Activated T-helper 17 cell treated with anti-CD3 and anti-CD28 coated beads, Interleukin-2, amount 50 U/mL, for 72 hours (primary cell): ENCODE measurements at regions not wholly inside any gene's neighbourhood (a gene's known extent, or its start where the extent isn't known, plus 50 kb on each side); places are given as distances from the start of the nearest gene placed in this dataset.

ENCODE experiments used
- ATAC-seq: fragments of 150-1000 bp; cut with Tn5 transposase; replicated peaks from 2 replicates; pipeline ENCODE4 v1.10.0; 2021; ENCODE audit warnings: mild to moderate bottlenecking, moderate library complexity
- H3K27ac Mint-ChIP-seq: one replicate; pipeline ENCODE4 v1.8.0; 2022; ENCODE audit warnings: mixed read lengths
- H3K27me3 Mint-ChIP-seq: one replicate; pipeline ENCODE4 v1.8.0; 2022; ENCODE audit warnings: mixed read lengths
- H3K36me3 Mint-ChIP-seq: one replicate; pipeline ENCODE4 v1.8.0; 2022; ENCODE audit warnings: low read depth, mild to moderate bottlenecking, mixed read lengths
- H3K4me1 Mint-ChIP-seq: one replicate; pipeline ENCODE4 v1.8.0; 2022; ENCODE audit warnings: mixed read lengths
- H3K4me3 Mint-ChIP-seq: one replicate; pipeline ENCODE4 v1.8.0; 2022; ENCODE audit warnings: mild to moderate bottlenecking, mixed read lengths
- H3K9me3 Mint-ChIP-seq: one replicate; pipeline ENCODE4 v1.8.0; 2022; ENCODE audit warnings: mixed read lengths

DNA sequence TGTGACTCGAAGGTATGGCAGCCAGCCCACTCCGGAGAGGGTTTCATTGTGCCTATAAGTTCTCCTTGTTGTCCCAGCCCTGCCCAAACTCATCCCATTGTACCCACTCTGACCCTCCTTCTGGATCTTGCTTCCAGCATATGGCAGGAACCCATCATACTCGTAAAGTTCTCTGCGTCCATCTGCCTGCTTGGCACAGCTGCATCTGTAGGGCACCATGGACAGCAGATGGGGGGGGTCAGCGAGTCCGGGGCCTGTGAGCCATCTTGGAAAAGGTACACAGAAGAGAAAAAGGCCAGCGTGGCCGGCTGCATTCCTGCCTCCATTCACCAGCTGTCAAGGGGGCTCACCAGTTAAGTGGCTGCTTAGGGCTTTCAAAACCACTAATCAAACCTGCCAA lies 94.9 kb upstream of the IGSF21 start:
- H3K4me3 Mint-ChIP-seq: no peak overlapping the region
- no peaks in the 10 kb centered on the region for H3K9me3 Mint-ChIP-seq
- H3K27me3 Mint-ChIP-seq: peaks cover 16% of the 10 kb centered on the region
- ATAC-seq: no peak
- no peaks in the 10 kb centered on the region for H3K36me3 Mint-ChIP-seq
- H3K27ac Mint-ChIP-seq: no peak overlapping the region
- no peaks in the 10 kb centered on the region for H3K4me1 Mint-ChIP-seq

DNA sequence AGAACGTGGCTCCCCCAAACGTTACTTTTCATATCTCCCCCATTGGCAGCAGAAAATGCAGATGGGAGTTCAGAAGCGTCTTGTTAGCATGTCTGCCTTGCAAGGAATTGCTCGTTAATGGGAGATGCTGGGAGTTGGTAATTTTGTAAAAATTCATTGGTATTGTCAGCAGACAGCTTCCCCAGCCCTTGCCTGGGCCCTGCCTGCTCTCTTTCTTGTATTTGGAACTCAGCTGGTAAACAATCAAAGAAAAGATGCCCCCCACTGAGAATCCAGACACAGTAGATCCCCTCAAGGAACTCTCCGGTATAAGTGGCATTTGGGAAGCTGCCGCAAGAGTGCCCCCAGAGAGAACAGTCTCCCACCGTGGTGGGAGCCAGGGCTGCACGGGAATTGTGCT lies 94.4 kb upstream of the IGSF21 start:
- H3K36me3 Mint-ChIP-seq: no peaks in the 10 kb centered on the region
- no peaks in the 10 kb centered on the region for H3K4me1 Mint-ChIP-seq
- H3K9me3 Mint-ChIP-seq: no peaks in the 10 kb centered on the region
- H3K4me3 Mint-ChIP-seq: no peak overlapping the region
- H3K27ac Mint-ChIP-seq: no peak overlapping the region
- no peak for ATAC-seq
- peaks cover 17% of the 10 kb centered on the region for H3K27me3 Mint-ChIP-seq

DNA sequence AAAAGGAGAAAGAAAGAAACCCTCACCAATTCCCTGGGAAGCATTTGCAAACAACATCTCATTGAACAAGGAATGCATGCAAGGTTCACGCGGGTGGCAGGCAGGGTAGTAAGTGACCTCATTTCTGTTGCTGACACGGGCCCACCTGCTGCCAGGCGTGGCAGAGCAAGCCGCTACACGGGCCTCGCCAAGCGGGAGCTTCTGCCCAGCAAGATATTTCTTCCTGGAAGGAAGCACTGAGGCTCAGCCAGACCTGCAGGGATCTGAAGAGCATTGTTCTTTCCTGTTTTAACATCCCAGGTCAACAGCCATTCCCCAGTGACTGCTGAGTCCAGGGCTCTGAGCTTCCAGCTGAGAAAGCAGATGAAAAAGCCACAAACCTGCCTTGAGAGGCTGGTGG lies 91.9 kb upstream of the IGSF21 start:
- Mint-ChIP-seq H3K27ac (no peak overlapping the region), H3K9me3 (no peaks in the 10 kb centered on the region), H3K4me1 (no peaks in the 10 kb centered on the region), H3K36me3 (no peaks in the 10 kb centered on the region), H3K27me3 (peaks cover 19% of the 10 kb centered on the region), H3K4me3 (no peak overlapping the region)
- no peak for ATAC-seq

DNA sequence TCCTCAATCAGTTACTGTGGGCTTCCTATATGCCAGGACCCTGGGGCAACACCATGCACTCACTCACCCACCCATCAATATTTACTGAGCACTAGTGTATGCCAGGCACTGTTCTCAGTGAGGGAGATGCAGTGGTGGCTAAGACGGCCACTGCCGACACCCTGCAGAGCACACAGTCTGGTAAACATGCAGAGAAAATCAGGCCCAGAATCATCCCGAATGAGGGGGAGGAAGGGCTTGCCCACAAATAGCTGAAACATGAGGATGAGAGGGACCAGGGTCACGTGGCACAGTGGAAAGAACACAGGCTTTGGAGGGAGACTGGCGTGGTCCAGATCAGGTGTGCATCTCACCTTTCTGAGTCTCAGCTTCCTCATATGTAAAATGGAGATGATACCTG lies 89.2 kb upstream of the IGSF21 start:
- Mint-ChIP-seq H3K9me3 (no peaks in the 10 kb centered on the region), H3K4me3 (no peak overlapping the region), H3K27me3 (peaks cover 29% of the 10 kb centered on the region), H3K4me1 (no peaks in the 10 kb centered on the region), H3K27ac (no peak overlapping the region), H3K36me3 (no peaks in the 10 kb centered on the region)
- no peak for ATAC-seq

DNA sequence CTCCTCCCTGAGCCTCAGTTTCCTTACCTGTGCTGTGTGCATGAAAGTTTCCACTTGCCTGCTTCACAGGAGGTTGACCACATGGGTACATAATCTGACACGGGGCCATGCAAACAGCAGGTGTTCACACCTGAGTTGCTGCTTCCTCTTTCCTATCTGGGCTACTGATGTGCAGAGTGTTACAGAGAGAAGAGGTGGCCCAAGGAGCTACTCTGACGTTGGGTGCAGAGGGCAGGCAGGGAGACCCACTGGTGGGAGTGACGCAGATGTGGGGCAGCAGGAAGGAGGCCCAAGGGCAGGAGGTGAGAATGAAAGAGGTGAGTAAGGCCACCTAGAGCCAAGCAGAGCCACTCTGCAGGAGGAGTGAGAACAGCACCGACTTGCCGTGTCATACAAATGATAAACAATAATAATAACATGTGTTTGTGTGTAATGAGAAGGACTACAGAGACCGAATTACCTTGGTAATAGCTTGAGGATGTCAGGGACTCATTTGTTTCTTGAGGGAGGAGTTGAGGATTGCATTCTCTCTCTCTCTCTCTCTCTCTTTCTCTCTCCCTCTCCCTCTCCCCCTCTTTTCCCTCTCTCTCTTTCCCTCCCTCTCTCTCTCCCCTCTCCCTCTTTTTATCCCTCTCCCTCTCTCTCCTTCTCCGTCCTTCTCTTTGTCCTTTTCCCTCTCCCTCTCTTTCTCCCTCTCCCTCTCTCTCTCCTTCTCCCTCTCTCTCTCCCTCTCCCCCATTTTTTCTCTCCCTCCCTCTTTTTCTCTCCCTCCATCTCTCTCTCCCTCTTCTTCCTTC lies 87.4 kb upstream of the IGSF21 start:
- ATAC-seq: no peak
- H3K4me1 Mint-ChIP-seq: no peaks in the 10 kb centered on the region

DNA sequence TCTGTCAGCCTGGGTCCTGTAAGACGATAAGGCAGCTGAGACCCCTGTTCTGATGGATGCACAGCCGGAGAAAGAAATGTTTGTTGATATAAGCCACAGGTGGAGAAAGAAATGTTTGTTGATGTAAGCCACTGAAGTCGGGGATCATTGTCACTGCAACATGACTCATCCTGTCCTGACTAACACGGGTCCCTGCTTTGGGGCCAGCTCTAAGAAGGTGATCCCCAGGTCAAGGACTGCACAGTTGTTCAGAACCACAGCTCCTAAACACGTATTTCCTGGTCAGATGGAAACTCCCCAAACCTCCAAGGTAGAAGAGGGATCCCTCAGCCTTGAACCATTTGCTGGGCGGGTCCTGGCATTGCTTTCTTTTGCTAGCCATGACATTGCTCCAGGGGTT lies 86.4 kb upstream of the IGSF21 start:
- Mint-ChIP-seq H3K4me3 (no peak overlapping the region), H3K4me1 (no peaks in the 10 kb centered on the region), H3K27me3 (peaks cover 25% of the 10 kb centered on the region), H3K27ac (no peak overlapping the region), H3K9me3 (no peaks in the 10 kb centered on the region), H3K36me3 (no peaks in the 10 kb centered on the region)
- no peak for ATAC-seq

More for the DNA sequence above, 87.4 kb upstream of the IGSF21 start:
- H3K4me3 Mint-ChIP-seq: no peak overlapping the region
- no peaks in the 10 kb centered on the region for H3K9me3 Mint-ChIP-seq
- H3K36me3 Mint-ChIP-seq: no peaks in the 10 kb centered on the region
- H3K27ac Mint-ChIP-seq: no peak overlapping the region
- H3K27me3 Mint-ChIP-seq: peaks cover 26% of the 10 kb centered on the region

DNA sequence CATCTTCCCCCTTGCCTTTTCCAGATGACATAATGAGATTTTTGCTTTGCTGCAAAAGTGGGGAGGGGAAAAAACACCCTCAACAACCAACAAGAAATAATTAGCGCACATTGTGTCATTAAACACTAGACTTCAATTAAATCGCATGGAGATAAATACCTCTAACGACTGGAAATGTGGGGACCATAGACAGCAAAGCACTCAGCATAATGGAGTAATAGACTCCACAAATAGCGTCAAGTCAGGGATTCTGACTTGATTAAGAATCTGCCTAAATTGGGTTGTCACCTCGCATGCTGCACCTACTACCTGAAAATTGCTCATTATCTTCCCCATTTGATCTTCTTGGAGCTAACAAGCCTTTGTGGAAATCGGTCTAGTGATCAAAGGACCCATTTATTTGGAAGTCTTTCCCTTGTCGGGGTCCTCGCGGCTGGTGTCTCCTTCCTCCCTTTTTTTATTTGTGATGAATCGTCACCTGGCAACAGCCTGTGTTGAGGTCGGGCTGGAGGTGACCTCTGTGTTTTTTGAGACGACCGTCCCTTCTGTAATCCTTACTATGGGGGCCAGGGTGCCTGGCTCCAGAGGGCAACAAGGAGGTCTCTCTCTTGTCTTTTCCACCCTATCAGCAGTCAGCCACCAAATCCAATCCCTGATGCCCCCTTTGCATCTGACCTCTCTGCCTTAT lies 75.3 kb upstream of the IGSF21 start:
- H3K4me3 Mint-ChIP-seq: no peak overlapping the region
- H3K9me3 Mint-ChIP-seq: no peaks in the 10 kb centered on the region
- no peak for ATAC-seq
- no peaks in the 10 kb centered on the region for H3K36me3 Mint-ChIP-seq
- peaks cover 16% of the 10 kb centered on the region for H3K27me3 Mint-ChIP-seq
- H3K4me1 Mint-ChIP-seq: no peaks in the 10 kb centered on the region
- no peak overlapping the region for H3K27ac Mint-ChIP-seq

DNA sequence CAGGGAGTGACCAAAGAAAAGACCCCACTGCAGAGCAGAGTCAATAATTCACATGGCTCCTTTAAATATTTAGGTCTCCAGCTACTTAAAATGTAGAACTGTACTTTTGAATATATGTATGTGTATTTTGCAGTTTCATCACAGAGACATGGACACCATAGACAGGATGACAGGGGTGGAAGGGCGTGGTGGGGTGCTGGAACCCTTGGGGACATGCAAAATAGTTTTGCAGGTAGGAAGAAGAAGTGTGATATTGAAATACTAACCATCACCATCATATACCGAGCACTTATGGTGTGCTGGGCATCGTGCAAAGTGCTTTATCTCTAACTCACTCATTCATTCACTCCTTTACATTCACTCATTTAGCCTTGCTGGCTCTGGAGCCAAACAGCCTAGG lies 72.5 kb upstream of the IGSF21 start:
- no peak for ATAC-seq
- Mint-ChIP-seq H3K4me1 (no peaks in the 10 kb centered on the region), H3K27ac (no peak overlapping the region), H3K9me3 (no peaks in the 10 kb centered on the region), H3K36me3 (no peaks in the 10 kb centered on the region), H3K4me3 (no peak overlapping the region), H3K27me3 (peaks cover 17% of the 10 kb centered on the region)

DNA sequence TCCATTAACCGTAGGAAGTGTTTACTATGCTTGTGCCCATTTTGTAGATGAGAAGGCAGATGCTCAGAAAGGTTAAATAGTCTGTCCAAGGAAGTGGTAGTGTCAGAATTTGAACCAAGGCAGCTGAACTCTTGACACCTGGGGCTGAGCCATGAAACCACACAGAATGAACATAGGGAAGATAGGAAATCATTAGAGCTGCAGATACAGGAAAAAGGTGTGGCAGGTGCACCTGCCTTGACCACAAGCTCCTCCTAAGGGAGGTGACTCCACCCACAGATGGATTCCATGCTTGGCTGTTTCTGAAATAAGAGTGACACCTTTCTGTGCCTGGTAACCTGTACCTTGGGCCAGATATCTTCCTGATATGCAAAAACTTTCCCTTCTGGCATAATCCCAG lies 69.9 kb upstream of the IGSF21 start:
- Mint-ChIP-seq H3K36me3 (no peaks in the 10 kb centered on the region), H3K4me1 (no peaks in the 10 kb centered on the region), H3K27me3 (peaks cover 10% of the 10 kb centered on the region), H3K27ac (no peak overlapping the region), H3K4me3 (no peak overlapping the region), H3K9me3 (no peaks in the 10 kb centered on the region)
- no peak for ATAC-seq

DNA sequence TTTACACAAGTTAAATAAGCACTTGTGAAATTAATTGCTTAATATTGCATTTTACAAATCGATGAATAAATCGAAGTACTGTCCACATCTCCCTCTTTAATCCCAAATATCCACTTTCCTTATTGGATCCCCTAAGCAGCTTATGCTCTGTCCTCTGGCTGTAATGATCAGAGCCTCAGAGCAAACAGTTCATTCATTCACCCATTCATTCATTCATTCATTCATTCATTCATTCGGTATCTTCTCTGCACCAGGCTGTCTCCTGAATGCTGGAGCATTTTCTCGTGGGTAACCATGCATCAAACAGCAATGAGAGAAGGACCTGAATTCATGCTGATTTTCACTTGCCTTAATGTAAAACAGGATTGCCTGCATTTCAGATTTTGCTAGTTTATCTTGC lies 69.5 kb upstream of the IGSF21 start:
- H3K9me3 Mint-ChIP-seq: no peaks in the 10 kb centered on the region
- H3K4me3 Mint-ChIP-seq: no peak overlapping the region
- no peaks in the 10 kb centered on the region for H3K4me1 Mint-ChIP-seq
- no peak for ATAC-seq
- no peak overlapping the region for H3K27ac Mint-ChIP-seq
- H3K27me3 Mint-ChIP-seq: peaks cover 6% of the 10 kb centered on the region
- H3K36me3 Mint-ChIP-seq: no peaks in the 10 kb centered on the region

DNA sequence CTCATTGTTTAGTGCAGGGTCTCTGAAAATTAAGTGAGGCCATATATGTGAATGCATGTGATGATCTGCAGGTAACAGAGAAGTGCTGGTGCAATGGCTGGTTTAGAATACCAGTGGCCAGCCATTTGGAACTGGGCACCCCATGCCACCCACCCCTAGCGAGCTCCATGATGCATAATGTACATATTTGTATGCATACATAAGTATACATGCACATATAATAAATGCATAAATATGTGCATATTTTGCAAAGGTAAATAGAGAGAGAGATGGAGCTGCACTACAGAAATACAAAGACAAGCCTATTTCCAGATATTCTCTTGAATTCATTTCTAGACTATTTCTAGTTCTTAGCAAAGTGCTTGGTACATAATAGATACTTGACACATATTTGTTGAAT lies 68.5 kb upstream of the IGSF21 start:
- Mint-ChIP-seq H3K4me3 (no peak overlapping the region), H3K27me3 (peaks cover 9% of the 10 kb centered on the region), H3K36me3 (no peaks in the 10 kb centered on the region), H3K4me1 (no peaks in the 10 kb centered on the region), H3K9me3 (no peaks in the 10 kb centered on the region), H3K27ac (no peak overlapping the region)
- ATAC-seq: no peak

DNA sequence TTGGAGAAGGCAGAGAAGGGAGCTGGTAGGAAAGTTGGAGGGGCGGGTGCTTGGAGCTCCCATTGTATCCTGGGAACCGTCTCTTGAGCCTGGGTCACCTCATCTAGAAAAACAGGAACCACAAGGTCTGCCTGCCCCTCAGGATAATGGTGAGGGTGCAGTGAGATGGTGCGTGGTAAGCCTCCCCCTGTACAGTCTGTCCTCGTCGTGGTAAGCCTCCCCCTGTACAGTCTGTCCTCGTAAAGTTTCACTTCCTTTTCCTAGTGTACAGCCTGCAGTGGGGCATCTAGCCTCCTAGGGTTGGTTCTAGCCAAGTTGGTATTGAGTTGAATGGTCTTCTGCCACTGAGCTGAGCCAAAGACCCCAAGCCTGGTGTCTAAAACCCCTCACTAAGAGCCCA lies 66.5 kb upstream of the IGSF21 start:
- H3K4me1 Mint-ChIP-seq: no peaks in the 10 kb centered on the region
- H3K27me3 Mint-ChIP-seq: peaks cover 12% of the 10 kb centered on the region
- no peak overlapping the region for H3K27ac Mint-ChIP-seq
- no peak overlapping the region for H3K4me3 Mint-ChIP-seq
- no peaks in the 10 kb centered on the region for H3K9me3 Mint-ChIP-seq
- no peaks in the 10 kb centered on the region for H3K36me3 Mint-ChIP-seq
- no peak for ATAC-seq

DNA sequence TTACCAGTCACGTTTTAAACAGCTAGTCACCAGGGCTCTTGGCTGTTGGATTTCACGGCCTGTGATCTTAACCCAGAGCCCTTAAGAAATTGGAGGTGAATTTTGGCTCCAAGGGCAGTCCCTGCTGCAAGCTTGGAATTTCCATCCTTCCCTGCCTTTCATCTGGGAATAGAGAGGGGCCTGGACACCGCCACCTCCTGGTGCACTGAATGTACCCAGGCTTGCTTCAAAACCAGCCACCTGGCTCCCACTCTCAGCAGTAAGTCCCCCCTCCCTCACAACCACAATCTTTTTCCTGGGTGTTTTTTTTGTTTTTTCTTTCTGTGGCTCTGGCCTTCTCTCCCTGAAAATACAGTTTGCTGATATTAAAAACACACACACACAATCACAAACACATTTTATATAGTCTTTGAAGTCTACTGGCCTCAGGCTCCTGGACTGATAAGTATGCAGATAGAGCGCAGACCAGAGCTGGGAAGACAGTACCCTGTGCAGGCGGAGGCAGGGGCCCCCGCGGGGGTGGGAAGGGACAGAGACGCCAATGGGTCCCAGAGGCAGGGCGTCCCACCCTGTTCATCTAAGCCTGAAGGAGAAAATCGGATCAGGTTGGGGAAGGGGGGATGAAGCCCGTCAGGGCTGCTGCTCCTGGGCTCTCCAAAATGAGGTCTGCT lies 65.8 kb upstream of the IGSF21 start:
- H3K4me1 Mint-ChIP-seq: no peaks in the 10 kb centered on the region
- no peak overlapping the region for H3K27ac Mint-ChIP-seq
- no peaks in the 10 kb centered on the region for H3K9me3 Mint-ChIP-seq
- no peak for ATAC-seq
- peaks cover 19% of the 10 kb centered on the region for H3K27me3 Mint-ChIP-seq
- H3K36me3 Mint-ChIP-seq: no peaks in the 10 kb centered on the region
- H3K4me3 Mint-ChIP-seq: no peak overlapping the region

DNA sequence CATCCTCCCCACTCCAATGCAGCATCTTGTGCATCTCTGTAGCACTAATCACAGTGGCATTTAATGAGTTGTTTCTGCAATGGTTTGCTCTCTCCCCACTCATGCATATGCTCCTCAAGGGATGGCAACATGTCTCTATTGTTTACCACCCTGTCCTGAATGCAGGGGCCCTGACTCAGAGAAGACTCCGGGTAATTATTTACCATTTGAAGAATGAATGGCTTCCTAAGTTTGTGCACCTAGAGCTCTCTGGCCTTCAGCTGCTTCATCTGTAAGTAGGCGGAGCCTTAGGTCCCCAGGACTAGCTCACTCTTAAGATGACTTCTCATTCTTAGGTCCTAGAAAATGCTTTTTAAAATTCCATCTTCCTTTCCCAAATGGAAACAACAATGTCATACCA lies 63.7 kb upstream of the IGSF21 start:
- Mint-ChIP-seq H3K9me3 (no peaks in the 10 kb centered on the region), H3K4me3 (no peak overlapping the region), H3K27ac (no peak overlapping the region), H3K36me3 (no peaks in the 10 kb centered on the region), H3K4me1 (no peaks in the 10 kb centered on the region), H3K27me3 (peaks cover 22% of the 10 kb centered on the region)
- no peak for ATAC-seq

DNA sequence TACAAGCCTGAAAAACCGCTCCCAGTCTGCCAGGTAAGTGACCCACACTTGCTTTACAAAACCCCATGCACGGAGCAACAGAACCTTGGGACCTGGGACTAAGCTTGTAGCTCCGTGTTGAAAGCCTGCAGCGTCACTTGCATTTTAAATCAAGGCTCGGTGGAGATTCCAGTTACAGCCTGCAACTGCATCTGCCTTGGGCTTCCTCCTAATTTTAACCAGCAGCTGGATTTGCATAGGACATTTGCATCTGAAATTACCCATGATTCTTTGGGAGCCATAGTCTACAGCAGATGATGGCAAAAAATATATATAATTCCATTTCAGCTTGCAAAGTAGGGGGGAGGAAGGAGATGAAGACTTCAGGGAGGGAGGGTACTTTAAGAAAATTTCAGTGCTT lies 62.4 kb upstream of the IGSF21 start:
- Mint-ChIP-seq H3K4me3 (no peak overlapping the region), H3K27ac (no peak overlapping the region)
- ATAC-seq: no peak

More for the DNA sequence above, 62.4 kb upstream of the IGSF21 start:
- H3K27me3 Mint-ChIP-seq: peaks cover 18% of the 10 kb centered on the region
- H3K36me3 Mint-ChIP-seq: no peaks in the 10 kb centered on the region
- no peaks in the 10 kb centered on the region for H3K4me1 Mint-ChIP-seq
- H3K9me3 Mint-ChIP-seq: peaks cover 6% of the 10 kb centered on the region
